ENCODE measurements at regions not wholly inside any gene's neighbourhood (a gene's known extent, or its start where the extent isn't known, plus 50 kb on each side); places are given as distances from the start of the nearest gene placed in this dataset.

- Histone ChIP-seq H3K9me3 (no peaks in the 10 kb centered on the region), H3K4me1 (ENCODE audit: control insufficient read depth in 1 of 2, insufficient read depth in 2 of 2, low read depth in 1 of 2, low read length in 1 of 2) (no peaks in the 10 kb centered on the region; a peak in 1 of 4 replicates), H3K9ac (no peak overlapping the region), H3F3A (replicated peaks; ENCODE audit: insufficient read depth) (no peaks in the 10 kb centered on the region), H3K9me2 (no peaks in the 10 kb centered on the region), H3K36me3 (replicated peaks in 1 of 2; ENCODE audit: control insufficient read depth in 1 of 2, insufficient read depth in 2 of 2, low read length in 1 of 2) (no peaks in the 10 kb centered on the region), H3K4me3 (ENCODE audit: low read depth in 2 of 2, low read length in 1 of 2) (no peak overlapping the region), H3K27me3 (ENCODE audit: insufficient read depth) (no peaks in the 10 kb centered on the region), H2AFZ (ENCODE audit: low read depth) (no peak overlapping the region), H4K20me1 (ENCODE audit: insufficient read depth) (no peaks in the 10 kb centered on the region), H3K79me2 (ENCODE audit: insufficient read depth) (no peaks in the 10 kb centered on the region), H3K4me2 (no peak overlapping the region), H3K27ac (ENCODE audit: low read depth in 2 of 2, low read length in 1 of 2) (no peak overlapping the region)
- ChIA-PET CTCF (no interaction called here), POLR2A (no interaction called here)
- DNase-seq, result no peak
- no peak for TF ChIP-seq RAD21 (IDR thresholded peaks at IDR 0.05; ENCODE audit: low read length)
- 28% methylated on average over 3 of the region's 3 CpGs for WGBS (ENCODE audit: low lambda C conversion rate)
These were observed 471.5 kb downstream of the MED13L start for GRCh38 chr12:115806000-115806399.

GRCh38 chr12:115802767-115803166, 474.7 kb downstream of the MED13L start:
- Histone ChIP-seq H3K4me3 (ENCODE audit: low read depth in 2 of 2, low read length in 1 of 2) (no peak overlapping the region), H3K9ac (no peak overlapping the region), H3K4me1 (ENCODE audit: control insufficient read depth in 1 of 2, insufficient read depth in 2 of 2, low read depth in 1 of 2, low read length in 1 of 2) (no peaks in the 10 kb centered on the region; a peak in 1 of 4 replicates), H3K27me3 (ENCODE audit: insufficient read depth) (no peaks in the 10 kb centered on the region), H2AFZ (ENCODE audit: low read depth) (no peak overlapping the region), H3K4me2 (no peak overlapping the region), H3K9me2 (no peaks in the 10 kb centered on the region), H3K9me3 (no peaks in the 10 kb centered on the region), H3K79me2 (ENCODE audit: insufficient read depth) (no peaks in the 10 kb centered on the region), H3F3A (replicated peaks; ENCODE audit: insufficient read depth) (no peaks in the 10 kb centered on the region), H3K27ac (ENCODE audit: low read depth in 2 of 2, low read length in 1 of 2) (no peak overlapping the region), H4K20me1 (ENCODE audit: insufficient read depth) (no peaks in the 10 kb centered on the region), H3K36me3 (replicated peaks in 1 of 2; ENCODE audit: control insufficient read depth in 1 of 2, insufficient read depth in 2 of 2, low read length in 1 of 2) (no peaks in the 10 kb centered on the region)
- DNase-seq, result no peak
- 28% methylated on average over 3 of the region's 3 CpGs for WGBS (ENCODE audit: low lambda C conversion rate)
- ChIA-PET CTCF (interaction anchor here (0.6 kb wide), 1 partner anchor 9 kb away, joined by 3 read pairs; no protein-coding TSS in a partner anchor), POLR2A (no interaction called here)
- TF ChIP-seq USF2 (IDR thresholded peaks at IDR 0.05; ENCODE audit: borderline replicate concordance, low read depth, low read length) (no peak), RCOR1 (IDR thresholded peaks at IDR 0.05; ENCODE audit: low read length) (no peak), POLR2AphosphoS5 (IDR thresholded peaks at IDR 0.05; ENCODE audit: low read depth, low read length) (no peak), USF1 (IDR thresholded peaks at IDR 0.05; ENCODE audit: borderline replicate concordance, low read depth) (no peak), MXI1 (IDR thresholded peaks at IDR 0.05; ENCODE audit: low read depth, low read length) (no peak), JUND (IDR thresholded peaks at IDR 0.05) (no peak), REST (IDR thresholded peaks at IDR 0.05; ENCODE audit: low read depth, low read length) (no peak)

Measured in SK-N-SH (cell line).